ENCODE measurements at regions not wholly inside any gene's neighbourhood (a gene's known extent, or its start where the extent isn't known, plus 50 kb on each side); places are given as distances from the start of the nearest gene placed in this dataset.

DNA sequence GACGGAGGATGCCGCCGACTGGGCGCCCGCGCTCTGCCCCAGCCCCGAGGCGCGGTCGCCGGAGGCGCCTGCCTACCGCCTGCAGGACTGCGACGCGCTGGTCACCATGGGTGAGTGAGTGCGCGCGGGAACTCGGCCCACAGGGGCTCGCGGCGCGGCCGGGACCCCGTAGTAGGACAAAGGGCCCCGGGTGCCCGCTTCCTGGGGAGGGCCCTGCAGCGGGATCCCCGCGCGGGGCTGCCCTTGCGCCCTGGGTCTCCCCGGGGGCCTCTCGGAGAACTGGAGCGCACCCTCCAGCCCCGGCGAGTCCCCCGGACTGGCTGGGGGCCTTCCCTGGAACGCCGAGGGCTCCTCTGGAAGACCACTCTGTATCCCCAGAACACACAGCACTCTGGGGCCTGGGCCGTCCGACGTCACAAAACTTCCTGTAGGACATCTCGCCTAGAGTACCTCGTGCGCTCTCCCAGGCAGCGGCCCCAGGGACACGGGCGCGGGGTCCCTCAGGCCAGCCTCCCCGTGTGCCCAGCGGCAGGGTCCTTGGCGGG lies 362.9 kb upstream of the AMELY start:
- H3K27me3 ChIP-seq (ENCODE audit: control insufficient read depth, insufficient read depth, low read length): no peaks in the 10 kb centered on the region
- FAIRE-seq (no peak), DNase-seq (peak in 2 of 5 donors; percentile 56 to 64)
- peak overlapping the region in 1 of 3 donors; percentile 60 for H3K4me3 ChIP-seq (ENCODE audit: low read length in 3 of 3)
- intact Hi-C loops (cut with DNase I): no loop called here
- no peaks in the 10 kb centered on the region for H3K9me3 ChIP-seq (ENCODE audit: control insufficient read depth in 2 of 3, insufficient read depth in 1 of 3, low read length in 3 of 3)
- no peaks in the 10 kb centered on the region for H3K36me3 ChIP-seq (ENCODE audit: control insufficient read depth in 2 of 3, insufficient read depth in 3 of 3, low read length in 3 of 3)
- TF ChIP-seq, protein P1, sequence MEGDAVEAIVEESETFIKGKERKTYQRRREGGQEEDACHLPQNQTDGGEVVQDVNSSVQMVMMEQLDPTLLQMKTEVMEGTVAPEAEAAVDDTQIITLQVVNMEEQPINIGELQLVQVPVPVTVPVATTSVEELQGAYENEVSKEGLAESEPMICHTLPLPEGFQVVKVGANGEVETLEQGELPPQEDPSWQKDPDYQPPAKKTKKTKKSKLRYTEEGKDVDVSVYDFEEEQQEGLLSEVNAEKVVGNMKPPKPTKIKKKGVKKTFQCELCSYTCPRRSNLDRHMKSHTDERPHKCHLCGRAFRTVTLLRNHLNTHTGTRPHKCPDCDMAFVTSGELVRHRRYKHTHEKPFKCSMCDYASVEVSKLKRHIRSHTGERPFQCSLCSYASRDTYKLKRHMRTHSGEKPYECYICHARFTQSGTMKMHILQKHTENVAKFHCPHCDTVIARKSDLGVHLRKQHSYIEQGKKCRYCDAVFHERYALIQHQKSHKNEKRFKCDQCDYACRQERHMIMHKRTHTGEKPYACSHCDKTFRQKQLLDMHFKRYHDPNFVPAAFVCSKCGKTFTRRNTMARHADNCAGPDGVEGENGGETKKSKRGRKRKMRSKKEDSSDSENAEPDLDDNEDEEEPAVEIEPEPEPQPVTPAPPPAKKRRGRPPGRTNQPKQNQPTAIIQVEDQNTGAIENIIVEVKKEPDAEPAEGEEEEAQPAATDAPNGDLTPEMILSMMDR (IDR thresholded peaks at IDR 0.05; ENCODE audit: borderline replicate concordance, extremely low read depth, insufficient read depth): no peak
- H3K9ac ChIP-seq (ENCODE audit: low read length in 3 of 3): peak overlapping the region in 1 of 3 donors; percentile 34
- no peaks in the 10 kb centered on the region for H3K4me1 ChIP-seq (ENCODE audit: control insufficient read depth in 2 of 3, insufficient read depth in 2 of 3, low read depth in 1 of 3, low read length in 3 of 3)
- H3K27ac ChIP-seq (ENCODE audit: low read depth in 2 of 2, low read length in 2 of 2): peak overlapping the region; percentile 32 to 65

DNA sequence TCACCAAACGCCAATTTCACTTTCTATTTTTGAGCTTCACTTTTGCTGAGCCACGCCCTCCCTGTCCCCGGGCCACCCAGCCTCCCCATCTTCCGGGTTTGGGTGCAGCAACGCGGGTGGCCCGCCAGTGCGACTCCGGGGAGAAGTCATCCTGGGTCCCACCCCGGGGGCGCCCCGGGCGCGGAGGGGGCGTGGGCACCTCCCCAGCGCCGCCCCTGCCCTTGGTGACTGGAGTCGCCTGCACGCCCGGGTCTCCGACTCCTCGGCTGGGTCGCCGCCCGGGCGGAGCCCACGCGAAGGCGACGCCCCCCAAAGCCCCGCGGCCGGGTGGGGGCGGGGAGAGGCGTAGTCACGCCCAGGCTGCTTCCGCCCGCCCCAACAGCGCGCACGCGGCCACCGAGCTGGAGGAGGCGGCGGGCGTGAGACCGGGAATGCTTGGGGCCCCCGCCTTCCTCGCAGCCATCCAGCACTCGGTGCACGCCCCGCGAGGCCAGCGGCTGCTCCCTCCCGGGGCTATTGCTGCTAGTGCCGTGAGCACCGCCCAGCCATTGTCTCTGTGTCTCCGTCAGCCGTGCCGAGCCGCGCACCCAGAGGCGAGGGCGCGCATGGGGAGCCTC lies 362.1 kb upstream of the AMELY start:
- TF ChIP-seq, protein P1 (IDR thresholded peaks at IDR 0.05; ENCODE audit: borderline replicate concordance, extremely low read depth, insufficient read depth): no peak
- Histone ChIP-seq H3K9ac (ENCODE audit: low read length in 3 of 3) (peak overlapping the region in 1 of 3 donors; percentile 73), H3K36me3 (ENCODE audit: control insufficient read depth in 2 of 3, insufficient read depth in 3 of 3, low read length in 3 of 3) (no peaks in the 10 kb centered on the region), H3K4me1 (ENCODE audit: control insufficient read depth in 2 of 3, insufficient read depth in 2 of 3, low read depth in 1 of 3, low read length in 3 of 3) (no peaks in the 10 kb centered on the region), H3K4me3 (ENCODE audit: low read length in 3 of 3) (peak overlapping the region in 2 of 3 donors; percentile 60), H3K27ac (ENCODE audit: low read depth in 2 of 2, low read length in 2 of 2) (peak overlapping the region; percentile 22 to 75), H3K9me3 (ENCODE audit: control insufficient read depth in 2 of 3, insufficient read depth in 1 of 3, low read length in 3 of 3) (no peaks in the 10 kb centered on the region), H3K27me3 (ENCODE audit: control insufficient read depth, insufficient read depth, low read length) (no peaks in the 10 kb centered on the region)
- FAIRE-seq: no peak
- intact Hi-C loops (cut with DNase I): no loop called here
- peak in 2 of 5 donors; percentile 82 to 90 for DNase-seq

DNA sequence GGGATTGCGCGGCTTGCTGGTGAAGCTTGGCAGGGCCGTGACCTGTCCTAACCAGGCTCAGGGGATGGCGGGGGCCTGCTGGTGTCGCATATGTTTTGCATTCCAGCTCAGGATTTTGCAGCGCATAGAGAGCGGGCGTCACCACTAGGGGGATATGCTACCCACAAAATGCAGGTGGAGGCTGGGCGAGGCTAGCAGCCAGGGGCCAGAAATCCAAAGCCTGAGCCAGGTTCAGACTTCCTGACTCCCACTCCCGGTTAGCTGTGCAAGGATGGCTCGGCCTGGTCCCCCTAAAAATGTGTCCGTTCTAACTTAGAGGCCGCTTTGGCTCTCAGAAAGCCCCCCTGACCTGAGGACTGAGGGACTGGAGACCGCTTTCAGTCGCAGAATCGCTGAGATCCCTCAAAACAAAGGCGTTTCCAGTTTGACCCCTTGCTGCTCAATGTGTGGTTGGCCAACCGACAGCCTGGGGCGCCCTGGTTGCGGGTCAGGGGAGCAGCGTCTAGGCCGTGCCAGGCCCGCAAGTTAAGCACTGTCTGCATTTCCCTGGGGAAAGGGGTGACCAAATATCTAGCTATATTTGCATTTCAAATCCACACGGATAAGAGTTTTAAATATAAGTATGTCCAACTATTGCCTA lies 361.1 kb upstream of the AMELY start:
- no peaks in the 10 kb centered on the region for H3K4me1 ChIP-seq (ENCODE audit: control insufficient read depth in 2 of 3, insufficient read depth in 2 of 3, low read depth in 1 of 3, low read length in 3 of 3)
- FAIRE-seq: no peak
- H3K9me3 ChIP-seq (ENCODE audit: control insufficient read depth in 2 of 3, insufficient read depth in 1 of 3, low read length in 3 of 3): no peaks in the 10 kb centered on the region
- peak overlapping the region in 1 of 3 donors; percentile 60 for H3K4me3 ChIP-seq (ENCODE audit: low read length in 3 of 3)
- H3K27ac ChIP-seq (ENCODE audit: low read depth in 2 of 2, low read length in 2 of 2): peak overlapping the region in 1 of 2 donors; percentile 22
- no peaks in the 10 kb centered on the region for H3K36me3 ChIP-seq (ENCODE audit: control insufficient read depth in 2 of 3, insufficient read depth in 3 of 3, low read length in 3 of 3)
- intact Hi-C loops (cut with DNase I): no loop called here
- no peak overlapping the region for H3K9ac ChIP-seq (ENCODE audit: low read length in 3 of 3)
- no peaks in the 10 kb centered on the region for H3K27me3 ChIP-seq (ENCODE audit: control insufficient read depth, insufficient read depth, low read length)
- peak in 2 of 5 donors; percentile 76 to 79 for DNase-seq
- TF ChIP-seq, protein P1 (IDR thresholded peaks at IDR 0.05; ENCODE audit: borderline replicate concordance, extremely low read depth, insufficient read depth): peak; percentile 20

Measured in kidney (tissue), 13 donors.